ENCODE measurements at regions not wholly inside any gene's neighbourhood (a gene's known extent, or its start where the extent isn't known, plus 50 kb on each side); places are given as distances from the start of the nearest gene placed in this dataset.

DNA sequence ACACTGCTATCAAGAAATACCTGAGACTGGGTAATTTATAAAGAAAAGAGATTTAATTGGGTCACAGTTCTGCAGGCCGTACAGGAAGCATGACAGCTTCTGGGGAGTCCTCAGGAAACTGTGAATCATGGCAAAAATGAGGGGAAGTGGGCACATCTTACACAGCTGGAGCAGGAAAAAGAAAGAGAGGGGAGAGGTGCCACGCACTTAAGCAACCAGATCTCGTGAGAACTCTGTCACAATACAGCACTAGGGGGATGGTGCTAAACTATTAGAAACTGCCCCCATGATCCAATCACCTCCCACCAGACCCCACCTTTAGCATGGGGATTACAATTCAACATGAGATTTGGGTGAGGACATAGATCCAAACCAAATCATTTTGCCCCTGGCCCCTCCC lies 105.5 kb upstream of the CPLX2 start:
- no peak for ATAC-seq (replicated peaks in 1 of 2)
- DNase-seq: no peak
- Mint-ChIP-seq H3K4me3 (no peak overlapping the region), H3K27me3 (ENCODE audit: low read depth) (peaks cover 29% of the 10 kb centered on the region), H3K4me1 (ENCODE audit: low read depth) (peaks cover 9% of the 10 kb centered on the region), H3K9me3 (peaks cover 7 to 10% of the 10 kb centered on the region in 2 donors), H3K36me3 (ENCODE audit: insufficient read depth in 2 of 2) (peaks cover 6 to 15% of the 10 kb centered on the region in 2 donors), H3K27ac (peak overlapping the region; percentile 56)

- no peak for DNase-seq
- Mint-ChIP-seq H3K4me1 (ENCODE audit: low read depth) (peaks cover 9% of the 10 kb centered on the region), H3K27ac (no peak overlapping the region), H3K4me3 (no peak overlapping the region), H3K27me3 (ENCODE audit: low read depth) (peaks cover 40% of the 10 kb centered on the region), H3K36me3 (ENCODE audit: insufficient read depth in 2 of 2) (peaks cover 6 to 13% of the 10 kb centered on the region in 2 donors), H3K9me3 (peaks cover 7 to 10% of the 10 kb centered on the region in 2 donors)
- ATAC-seq (replicated peaks in 1 of 2): no peak
These were observed 104.4 kb upstream of the CPLX2 start for GRCh38 chr5:175766963-175767362.

DNA sequence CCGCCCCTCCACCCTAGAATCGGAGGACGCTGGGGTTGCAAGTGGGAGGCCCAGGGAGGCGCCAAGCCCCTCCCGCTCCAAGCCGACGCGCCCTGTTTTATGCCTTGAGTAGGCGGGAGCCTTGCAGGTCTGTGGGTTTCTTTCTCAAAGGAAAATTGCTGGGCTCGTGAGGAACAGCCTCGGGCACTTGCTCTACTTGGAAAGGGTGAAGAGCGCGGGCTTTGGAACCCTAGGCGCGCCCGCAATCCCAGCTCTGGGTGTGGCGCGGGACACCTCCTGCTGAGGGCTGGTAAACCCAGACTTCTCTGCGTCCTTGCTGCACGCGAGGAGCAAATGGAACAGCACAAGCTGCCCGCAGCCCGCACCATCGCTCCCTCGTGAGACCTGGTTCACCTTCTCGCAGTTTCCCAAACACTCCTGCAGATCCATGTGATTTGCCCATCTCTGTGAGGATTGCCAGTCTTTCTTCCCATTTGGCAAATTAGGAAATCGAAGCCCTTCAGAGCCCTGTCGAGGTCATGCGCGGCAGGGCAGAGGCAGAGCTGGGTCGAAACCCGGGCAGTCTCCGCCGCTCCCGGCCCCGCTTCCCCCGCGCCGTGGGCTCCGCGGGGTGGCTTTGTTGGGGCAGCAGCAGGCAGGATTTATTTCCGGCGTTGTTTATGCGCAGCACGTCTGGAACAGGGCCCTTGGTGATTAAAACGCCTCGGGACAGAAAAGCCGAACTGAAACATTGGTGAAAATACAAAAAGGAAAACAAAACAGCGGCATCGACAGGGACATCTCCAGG lies 98.4 kb upstream of the CPLX2 start:
- peaks cover under 1 to 1% of the 10 kb centered on the region in 2 donors for H3K36me3 Mint-ChIP-seq (ENCODE audit: insufficient read depth in 2 of 2)
- peaks cover 0 to 2% of the 10 kb centered on the region in 2 donors for H3K9me3 Mint-ChIP-seq
- ATAC-seq (replicated peaks in 1 of 2) (no peak), DNase-seq (no peak)
- H3K27ac Mint-ChIP-seq: no peak overlapping the region
- H3K27me3 Mint-ChIP-seq (ENCODE audit: low read depth): peaks cover 62% of the 10 kb centered on the region
- H3K4me3 Mint-ChIP-seq: peak overlapping the region; percentile 26 to 34
- H3K4me1 Mint-ChIP-seq (ENCODE audit: low read depth): no peaks in the 10 kb centered on the region

- ATAC-seq (replicated peaks in 1 of 2): no peak
- Mint-ChIP-seq H3K4me1 (ENCODE audit: low read depth) (no peaks in the 10 kb centered on the region), H3K9me3 (no peaks in the 10 kb centered on the region), H3K27ac (no peak overlapping the region), H3K4me3 (peak overlapping the region in 1 of 2 donors; percentile 26), H3K27me3 (ENCODE audit: low read depth) (peaks cover 62% of the 10 kb centered on the region), H3K36me3 (ENCODE audit: insufficient read depth in 2 of 2) (no peaks in the 10 kb centered on the region)
- DNase-seq: no peak
These were observed 97.8 kb upstream of the CPLX2 start for GRCh38 chr5:175773534-175774070.

- Mint-ChIP-seq H3K9me3 (peaks cover 0 to 2% of the 10 kb centered on the region in 2 donors), H3K27ac (no peak overlapping the region), H3K36me3 (ENCODE audit: insufficient read depth in 2 of 2) (no peaks in the 10 kb centered on the region), H3K4me1 (ENCODE audit: low read depth) (no peaks in the 10 kb centered on the region), H3K4me3 (no peak overlapping the region), H3K27me3 (ENCODE audit: low read depth) (peaks cover 56% of the 10 kb centered on the region)
- DNase-seq (no peak), ATAC-seq (replicated peaks in 1 of 2) (no peak)
These were observed 96.0 kb upstream of the CPLX2 start for GRCh38 chr5:175775416-175775815.

DNA sequence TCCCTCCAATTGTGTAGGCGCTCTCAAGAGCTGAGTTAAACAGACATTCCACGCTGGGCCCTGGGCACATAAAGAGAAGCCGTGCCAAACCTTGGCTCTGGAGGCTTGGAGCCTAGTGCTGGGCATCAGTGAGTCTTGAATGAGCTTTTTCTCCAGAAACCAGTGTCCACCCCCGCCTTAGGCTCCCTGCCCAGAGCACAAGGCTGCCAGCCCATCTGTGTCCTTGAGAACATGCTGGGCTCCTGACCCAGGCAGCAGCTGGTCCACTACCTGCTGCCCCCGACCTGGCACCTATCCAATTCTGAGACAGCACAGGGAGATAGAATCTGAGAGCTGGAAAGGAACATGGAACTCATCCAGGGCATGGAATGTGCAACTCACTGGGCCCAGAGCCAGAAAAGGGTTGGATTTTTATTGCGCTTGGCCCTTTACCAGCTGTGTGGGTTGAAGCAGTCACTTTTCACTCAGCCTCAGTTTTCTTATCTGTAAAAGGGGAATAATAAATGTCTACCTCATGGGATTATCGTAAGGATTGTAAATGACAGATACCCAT lies 92.4 kb upstream of the CPLX2 start:
- H3K4me3 Mint-ChIP-seq: no peak overlapping the region
- no peaks in the 10 kb centered on the region for H3K36me3 Mint-ChIP-seq (ENCODE audit: insufficient read depth in 2 of 2)
- H3K27ac Mint-ChIP-seq: no peak overlapping the region
- H3K27me3 Mint-ChIP-seq (ENCODE audit: low read depth): peaks cover 43% of the 10 kb centered on the region
- no peaks in the 10 kb centered on the region for H3K4me1 Mint-ChIP-seq (ENCODE audit: low read depth)
- ATAC-seq (replicated peaks in 1 of 2) (no peak), DNase-seq (no peak)
- peaks cover 0 to 2% of the 10 kb centered on the region in 2 donors for H3K9me3 Mint-ChIP-seq

- H3K9me3 Mint-ChIP-seq: peaks cover 0 to 6% of the 10 kb centered on the region in 2 donors
- no peaks in the 10 kb centered on the region for H3K36me3 Mint-ChIP-seq (ENCODE audit: insufficient read depth in 2 of 2)
- H3K27ac Mint-ChIP-seq: no peak overlapping the region
- no peak overlapping the region for H3K4me3 Mint-ChIP-seq
- no peaks in the 10 kb centered on the region for H3K4me1 Mint-ChIP-seq (ENCODE audit: low read depth)
- no peak for DNase-seq
- no peak for ATAC-seq (replicated peaks in 1 of 2)
- peaks cover 46% of the 10 kb centered on the region for H3K27me3 Mint-ChIP-seq (ENCODE audit: low read depth)
These were observed 87.6 kb upstream of the CPLX2 start for GRCh38 chr5:175783739-175784138.

DNA sequence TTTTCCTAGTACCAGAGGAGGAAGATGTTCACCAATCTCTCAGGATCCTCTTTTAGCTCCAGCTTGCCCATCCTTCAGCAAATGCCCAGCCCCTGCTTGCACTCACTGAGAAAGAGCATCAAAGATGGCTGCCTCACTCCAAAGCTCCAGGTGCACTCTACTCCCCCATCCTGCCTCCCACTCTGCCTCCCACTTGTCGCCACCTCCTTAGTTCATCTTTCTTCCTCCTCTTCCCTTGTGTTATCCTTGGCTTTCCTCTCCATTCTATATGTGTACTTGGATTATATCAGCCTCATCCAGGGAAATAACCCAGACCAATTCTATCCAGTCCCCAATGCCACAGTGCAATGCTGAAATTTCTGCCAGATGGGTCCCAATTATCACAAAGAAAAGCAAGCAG lies 87.1 kb upstream of the CPLX2 start:
- Mint-ChIP-seq H3K27ac (no peak overlapping the region), H3K4me1 (ENCODE audit: low read depth) (no peaks in the 10 kb centered on the region), H3K27me3 (ENCODE audit: low read depth) (peaks cover 47% of the 10 kb centered on the region), H3K36me3 (ENCODE audit: insufficient read depth in 2 of 2) (no peaks in the 10 kb centered on the region), H3K9me3 (peaks cover 0 to 6% of the 10 kb centered on the region in 2 donors), H3K4me3 (no peak overlapping the region)
- no peak for DNase-seq
- no peak for ATAC-seq (replicated peaks in 1 of 2)

DNA sequence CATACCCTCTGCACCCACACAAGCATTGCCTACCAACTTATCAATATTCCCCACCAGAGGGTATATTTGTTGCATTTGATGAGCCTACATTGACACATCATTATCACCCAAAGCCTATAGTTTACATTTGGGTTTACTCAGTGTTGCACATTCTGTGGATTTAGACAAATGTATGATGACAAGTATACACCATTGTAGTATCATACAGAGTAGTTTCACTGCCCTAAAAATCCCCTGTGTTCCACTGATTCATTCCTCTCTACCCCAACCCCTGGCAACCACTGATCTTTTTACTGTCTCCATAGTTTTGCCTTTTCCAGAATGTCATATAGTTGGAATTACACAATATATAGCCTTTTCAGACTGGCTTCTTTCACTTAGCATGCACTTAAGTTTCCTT lies 85.7 kb upstream of the CPLX2 start:
- Mint-ChIP-seq H3K9me3 (peaks cover 0 to 4% of the 10 kb centered on the region in 2 donors), H3K36me3 (ENCODE audit: insufficient read depth in 2 of 2) (peaks cover 0 to 3% of the 10 kb centered on the region in 2 donors), H3K4me1 (ENCODE audit: low read depth) (no peaks in the 10 kb centered on the region), H3K27me3 (ENCODE audit: low read depth) (peaks cover 50% of the 10 kb centered on the region), H3K4me3 (no peak overlapping the region), H3K27ac (no peak overlapping the region)
- DNase-seq (no peak), ATAC-seq (replicated peaks in 1 of 2) (peak in 1 of 2 donors; percentile 36)

DNA sequence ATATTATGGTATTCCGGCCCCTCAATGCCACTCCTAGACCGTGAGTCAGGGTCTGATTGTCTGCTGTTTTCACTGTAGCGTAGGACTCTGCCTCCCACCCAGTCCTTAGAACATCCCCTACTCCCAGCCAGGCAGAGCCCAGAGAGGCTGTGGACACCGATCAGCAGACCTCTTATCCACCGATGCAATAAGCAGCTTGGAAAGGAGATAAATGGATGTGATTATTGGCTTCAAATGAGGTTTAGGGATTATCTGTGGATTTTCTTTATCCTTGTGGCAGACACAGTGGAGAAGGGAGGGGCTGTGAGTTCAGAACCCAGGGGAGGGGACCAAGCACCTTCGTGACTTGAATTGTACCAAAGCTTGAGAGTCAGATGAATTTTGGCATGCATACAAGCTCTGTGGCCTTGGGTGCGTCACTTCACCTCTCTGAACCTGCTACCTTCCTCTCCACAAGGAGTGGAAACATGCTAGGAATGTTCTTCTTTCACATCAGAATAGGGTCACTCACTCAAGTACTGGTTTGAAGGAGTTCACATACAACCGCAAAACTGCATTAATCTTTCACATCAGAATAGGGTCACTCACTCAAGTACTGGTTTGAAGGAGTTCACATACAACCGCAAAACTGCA lies 83.1 kb upstream of the CPLX2 start:
- H3K4me3 Mint-ChIP-seq: no peak overlapping the region
- peaks cover 0 to 4% of the 10 kb centered on the region in 2 donors for H3K9me3 Mint-ChIP-seq
- peaks cover 0 to 3% of the 10 kb centered on the region in 2 donors for H3K36me3 Mint-ChIP-seq (ENCODE audit: insufficient read depth in 2 of 2)
- no peak for ATAC-seq (replicated peaks in 1 of 2)
- no peaks in the 10 kb centered on the region for H3K4me1 Mint-ChIP-seq (ENCODE audit: low read depth)
- DNase-seq: no peak
- H3K27me3 Mint-ChIP-seq (ENCODE audit: low read depth): peaks cover 40% of the 10 kb centered on the region
- H3K27ac Mint-ChIP-seq: no peak overlapping the region

- Mint-ChIP-seq H3K36me3 (ENCODE audit: insufficient read depth in 2 of 2) (peaks cover 0 to 3% of the 10 kb centered on the region in 2 donors), H3K4me1 (ENCODE audit: low read depth) (no peaks in the 10 kb centered on the region), H3K9me3 (peaks cover 0 to 3% of the 10 kb centered on the region in 2 donors), H3K27ac (no peak overlapping the region), H3K27me3 (ENCODE audit: low read depth) (peaks cover 46% of the 10 kb centered on the region), H3K4me3 (no peak overlapping the region)
- no peak for ATAC-seq (replicated peaks in 1 of 2)
- no peak for DNase-seq
These were observed 81.7 kb upstream of the CPLX2 start for GRCh38 chr5:175789670-175790069.

DNA sequence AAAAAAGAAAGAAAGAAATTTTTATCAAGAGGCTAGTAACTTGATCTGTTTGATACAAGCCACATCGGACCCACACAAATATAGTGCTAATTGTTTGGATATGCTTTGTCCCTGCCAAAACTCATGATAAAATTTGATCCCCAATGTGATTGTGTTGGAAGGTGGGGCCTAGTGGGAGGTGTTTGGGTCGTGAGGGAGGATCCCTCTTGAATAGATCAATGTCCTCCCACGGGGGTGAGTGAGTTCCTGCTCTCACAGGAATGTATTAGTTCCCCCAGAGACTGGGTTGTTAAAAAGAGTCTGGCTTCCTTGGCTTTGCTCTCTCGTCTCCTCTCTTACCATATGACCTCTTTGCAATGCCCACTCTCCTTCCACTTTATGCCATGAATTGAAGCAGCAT lies 80.6 kb upstream of the CPLX2 start:
- no peak overlapping the region for H3K27ac Mint-ChIP-seq
- DNase-seq: no peak
- peaks cover 0 to 3% of the 10 kb centered on the region in 2 donors for H3K36me3 Mint-ChIP-seq (ENCODE audit: insufficient read depth in 2 of 2)
- H3K4me1 Mint-ChIP-seq (ENCODE audit: low read depth): no peaks in the 10 kb centered on the region
- no peak overlapping the region for H3K4me3 Mint-ChIP-seq
- ATAC-seq (replicated peaks in 1 of 2): no peak
- peaks cover 0 to 3% of the 10 kb centered on the region in 2 donors for H3K9me3 Mint-ChIP-seq
- peaks cover 48% of the 10 kb centered on the region for H3K27me3 Mint-ChIP-seq (ENCODE audit: low read depth)

GRCh38 chr5:175795959-175796358 lies 75.4 kb upstream of the CPLX2 start:
- peak overlapping the region in 1 of 2 donors; percentile 66 for H3K4me3 Mint-ChIP-seq
- ATAC-seq (replicated peaks in 1 of 2): no peak
- H3K27me3 Mint-ChIP-seq (ENCODE audit: low read depth): peaks cover 62% of the 10 kb centered on the region
- H3K27ac Mint-ChIP-seq: no peak overlapping the region
- H3K4me1 Mint-ChIP-seq (ENCODE audit: low read depth): no peaks in the 10 kb centered on the region
- H3K9me3 Mint-ChIP-seq: no peaks in the 10 kb centered on the region
- H3K36me3 Mint-ChIP-seq (ENCODE audit: insufficient read depth in 2 of 2): peaks cover 0 to 2% of the 10 kb centered on the region in 2 donors
- no peak for DNase-seq
